ENCODE measurements at regions not wholly inside any gene's neighbourhood (a gene's known extent, or its start where the extent isn't known, plus 50 kb on each side); places are given as distances from the start of the nearest gene placed in this dataset.

DNA sequence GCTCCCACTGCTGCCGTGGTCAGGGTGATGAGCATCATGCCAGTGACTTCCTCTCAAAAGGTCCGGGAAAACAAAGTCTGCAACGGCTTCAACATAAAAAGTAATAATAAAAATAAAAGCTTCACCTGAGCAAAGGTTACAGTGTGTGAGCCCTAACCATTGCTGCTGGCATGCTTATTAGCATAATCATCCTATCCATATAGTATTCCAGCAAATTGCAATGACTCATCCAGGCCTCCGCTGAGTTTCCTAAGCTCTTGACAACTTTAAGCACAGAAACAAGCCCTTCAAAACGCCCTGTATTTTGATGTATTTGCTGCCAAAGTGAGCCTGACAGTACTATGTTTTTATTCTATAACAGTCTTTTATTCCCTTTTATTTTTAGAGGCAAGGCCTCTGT is 100.5 kb downstream of the AASDH start:
- no peak for DNase-seq

DNA sequence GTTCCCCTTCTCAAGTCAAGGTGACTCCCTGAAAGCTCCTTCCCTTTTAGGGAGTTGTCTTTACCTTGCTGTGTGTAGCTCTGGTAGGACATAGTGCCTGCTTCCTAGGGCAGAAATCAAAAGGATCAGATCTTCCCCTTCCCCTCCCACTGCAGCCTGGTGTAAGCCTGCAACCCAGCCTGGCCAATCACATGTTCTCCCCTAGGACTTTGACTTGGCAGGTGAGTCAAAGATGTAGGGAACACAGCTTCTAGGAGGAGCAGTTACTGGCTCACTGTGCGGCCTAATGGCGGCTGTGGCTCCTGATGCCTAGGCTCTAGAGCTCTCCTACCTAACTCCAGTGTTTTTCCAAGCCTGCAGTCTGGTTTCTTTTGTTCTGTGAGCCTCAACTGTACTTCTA is 103.9 kb downstream of the AASDH start:
- no peak for DNase-seq

DNA sequence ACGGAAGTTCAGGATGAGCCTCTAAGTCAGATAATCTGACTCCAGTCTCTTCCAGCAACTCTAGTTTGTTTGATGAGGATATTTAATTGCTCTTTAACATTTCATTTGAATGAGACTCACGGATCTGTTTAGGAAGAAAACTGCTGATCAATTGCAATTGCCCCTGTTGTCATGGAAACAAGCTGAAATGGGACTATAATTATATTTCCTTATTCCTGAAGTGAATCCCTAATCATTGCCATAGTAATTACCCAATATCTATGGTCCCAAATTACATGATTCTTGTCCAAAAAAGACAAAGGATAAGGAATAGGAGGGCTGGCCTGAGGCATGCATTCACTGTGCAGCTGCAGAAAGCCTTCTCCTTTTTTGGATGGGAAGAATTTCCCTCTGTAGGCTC is 105.3 kb downstream of the AASDH start:
- DNase-seq = no peak

GRCh38 chr4:56276547-56276946 is 110.7 kb downstream of the AASDH start:
- no peak for DNase-seq

DNA sequence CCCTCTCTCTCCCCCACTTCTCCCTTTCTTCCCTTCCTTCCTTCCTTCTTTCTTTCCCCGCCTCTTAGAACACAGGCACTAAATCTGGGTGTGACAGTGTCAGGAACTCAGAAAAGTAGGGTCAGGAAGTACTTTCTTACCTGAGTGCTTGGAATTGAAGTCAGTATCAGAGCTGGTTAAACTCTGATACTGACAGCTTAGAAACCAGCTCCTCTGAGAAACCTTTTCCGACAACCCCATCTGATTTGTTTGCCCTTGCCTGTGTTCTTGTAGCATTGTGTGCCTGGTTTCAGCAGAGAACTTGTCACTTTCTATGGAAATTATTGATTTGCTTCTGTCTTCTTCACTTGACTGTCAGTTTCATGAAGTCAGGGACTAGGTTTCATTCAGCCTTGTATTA is 113.9 kb downstream of the AASDH start:
- no peak for DNase-seq

- DNase-seq = no peak
Observed at GRCh38 chr4:56272927-56273326, 114.4 kb downstream of the AASDH start.

DNA sequence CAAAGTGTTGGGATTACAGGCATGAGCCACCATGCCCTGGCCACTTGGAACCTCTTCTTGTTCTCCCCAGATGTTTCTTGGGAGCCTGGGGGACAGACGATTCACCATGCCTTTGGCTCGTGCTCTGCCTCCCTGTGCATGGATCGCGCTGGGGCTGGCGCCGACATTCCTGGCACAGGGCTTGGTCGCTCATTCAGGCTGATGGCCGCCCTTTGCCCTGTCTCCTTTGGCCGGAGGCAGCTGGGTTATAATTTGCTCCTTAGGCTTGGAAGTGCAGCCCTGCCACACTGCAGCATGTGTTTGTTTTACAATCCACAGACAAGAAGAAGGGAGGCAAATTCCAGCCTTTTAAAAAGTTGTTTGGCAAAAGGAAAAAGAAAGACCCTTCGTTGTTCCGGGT is 115.3 kb downstream of the AASDH start:
- DNase-seq = no peak

- no peak for DNase-seq
Observed at GRCh38 chr4:56271131-56271530, 116.2 kb downstream of the AASDH start.

GRCh38 chr4:56267558-56267957 is 119.7 kb downstream of the AASDH start:
- no peak for DNase-seq

GRCh38 chr4:56264873-56265272 is 122.4 kb downstream of the AASDH start:
- no peak for DNase-seq

DNA sequence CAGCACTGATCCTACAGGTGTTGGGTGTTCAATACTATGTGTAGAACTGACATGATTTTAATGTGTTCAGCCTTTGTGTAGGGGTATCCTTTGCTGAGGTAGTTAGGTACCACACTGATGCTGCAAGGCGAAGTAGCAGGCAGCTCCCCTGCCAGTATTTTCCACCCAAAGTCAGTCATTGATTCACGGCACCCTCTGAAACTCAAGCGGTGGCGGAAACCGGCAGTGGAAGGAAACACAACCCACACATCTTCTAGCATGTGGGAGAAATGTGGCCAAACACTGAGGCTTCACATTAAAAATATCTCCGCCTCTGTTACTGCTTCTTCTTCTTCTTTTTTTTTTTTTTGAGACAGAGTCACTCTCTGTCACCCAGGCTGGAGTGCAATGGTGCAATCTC is 126.3 kb downstream of the AASDH start:
- DNase-seq = no peak

- no peak for DNase-seq
Observed at GRCh38 chr4:56260320-56260719, 127.0 kb downstream of the AASDH start.

DNA sequence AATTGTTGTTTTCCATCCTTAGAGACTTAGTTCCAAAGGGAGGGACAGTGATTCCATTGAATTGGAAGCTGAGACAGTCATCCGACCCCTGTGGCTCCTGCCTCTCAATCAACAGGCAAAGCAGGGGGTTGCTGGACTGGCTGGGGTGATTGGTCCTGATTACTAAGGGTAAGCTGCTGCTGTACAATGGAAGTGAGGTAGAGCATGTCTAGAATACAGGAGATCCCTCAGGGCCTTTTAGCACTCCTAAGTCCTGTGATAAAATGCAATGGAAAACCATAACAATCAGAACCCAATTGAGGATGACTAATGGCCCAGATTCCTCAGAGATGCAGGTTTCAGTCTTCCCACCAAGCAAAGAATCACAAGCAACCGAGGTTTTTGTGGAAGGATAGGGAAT is 127.6 kb downstream of the AASDH start:
- DNase-seq = no peak

- DNase-seq = peak; percentile 3
Observed at GRCh38 chr4:56255820-56256219, 131.5 kb downstream of the AASDH start.

DNA sequence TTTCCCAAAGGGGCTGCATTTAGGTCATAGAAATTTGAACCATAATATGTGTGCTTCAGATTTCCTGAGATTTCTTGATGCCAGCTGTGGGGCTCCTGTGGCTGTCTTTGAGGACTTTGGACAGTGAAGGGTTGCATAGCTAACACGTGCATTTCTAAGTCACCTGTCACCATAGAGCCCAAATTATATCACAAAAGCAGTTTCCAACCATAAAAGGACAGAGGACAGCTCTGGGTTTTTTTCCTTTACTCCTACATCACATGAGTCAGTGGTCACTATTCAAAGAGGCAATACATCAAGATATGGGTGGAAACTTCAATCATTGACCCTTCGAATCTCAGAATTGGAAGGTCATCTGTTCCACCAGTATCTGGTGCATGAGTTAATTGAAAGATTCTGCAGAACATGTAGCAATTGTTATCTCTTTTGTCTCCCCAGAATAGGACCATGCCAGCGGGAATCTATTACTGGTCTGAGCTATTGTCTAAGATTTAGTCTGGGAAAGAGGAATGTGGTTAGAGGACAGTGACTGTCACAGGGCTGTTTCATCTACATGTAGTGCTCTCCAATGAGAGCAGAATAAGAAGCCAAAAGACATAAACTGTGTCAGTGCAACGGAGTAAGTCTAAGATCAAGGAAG is 133.5 kb downstream of the AASDH start:
- DNase-seq = no peak

GRCh38 chr4:56252561-56253152 is 134.6 kb downstream of the AASDH start:
- DNase-seq = no peak

DNA sequence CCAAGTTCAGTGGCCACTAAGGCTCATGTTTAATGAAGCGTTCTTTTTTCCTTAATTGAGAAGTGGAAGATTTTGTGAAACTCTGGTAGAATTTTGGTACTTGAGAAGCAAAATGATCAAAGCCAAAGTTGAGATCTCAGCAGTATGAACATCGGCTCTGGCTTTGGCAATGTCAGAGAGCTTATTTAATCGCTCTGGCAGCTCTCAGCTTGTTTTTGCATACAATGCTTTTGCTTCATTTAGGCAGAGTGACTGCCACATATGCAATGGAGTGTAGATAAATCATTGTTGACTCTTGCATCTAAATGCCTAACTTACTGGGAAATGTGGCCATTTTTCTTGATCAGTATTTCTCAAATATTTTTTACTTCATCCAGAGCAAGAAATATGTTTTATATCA is 135.7 kb downstream of the AASDH start:
- DNase-seq = no peak

GRCh38 chr4:56250776-56251175 is 136.5 kb downstream of the AASDH start:
- DNase-seq = no peak

DNA sequence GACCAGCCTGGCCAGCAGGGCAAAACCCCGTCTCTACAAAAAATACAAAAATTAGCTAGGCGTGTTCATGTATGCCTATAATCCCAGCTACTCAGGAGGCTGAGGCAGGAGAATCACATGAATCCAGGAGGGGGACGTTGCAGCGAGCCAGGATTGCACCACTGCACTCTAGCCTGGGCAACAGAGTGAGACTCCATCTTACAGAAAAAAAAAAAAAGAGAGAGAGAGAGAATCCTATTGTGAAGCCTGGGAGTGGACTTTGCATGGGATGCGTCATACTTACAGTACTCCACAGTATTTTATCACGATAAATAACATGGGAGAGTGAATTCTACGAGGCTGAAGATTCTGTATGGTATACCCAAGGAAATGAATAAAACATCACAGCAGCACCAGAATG is 139.6 kb downstream of the AASDH start:
- DNase-seq = no peak

DNA sequence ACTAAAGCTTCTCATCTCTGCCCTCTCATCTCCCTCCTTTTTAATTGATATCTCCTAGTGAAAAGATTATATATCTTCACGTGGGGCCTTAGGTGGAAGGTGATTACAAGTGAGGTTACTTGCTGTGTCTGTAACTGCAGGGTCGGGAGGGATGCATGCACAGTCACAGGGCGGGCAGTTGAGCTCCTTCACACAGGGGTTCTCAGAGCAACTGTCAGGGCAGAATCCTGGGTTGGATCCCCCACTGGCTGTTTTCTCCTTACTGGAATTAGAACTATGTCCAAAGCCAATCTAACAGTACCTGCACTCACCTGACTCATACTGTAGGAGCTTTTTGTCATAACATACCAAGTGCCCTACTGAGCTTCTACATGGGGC is 141.1 kb downstream of the AASDH start:
- DNase-seq = no peak

- DNase-seq = peak; percentile 59
Observed at GRCh38 chr4:56245547-56246232, 141.6 kb downstream of the AASDH start.

DNA sequence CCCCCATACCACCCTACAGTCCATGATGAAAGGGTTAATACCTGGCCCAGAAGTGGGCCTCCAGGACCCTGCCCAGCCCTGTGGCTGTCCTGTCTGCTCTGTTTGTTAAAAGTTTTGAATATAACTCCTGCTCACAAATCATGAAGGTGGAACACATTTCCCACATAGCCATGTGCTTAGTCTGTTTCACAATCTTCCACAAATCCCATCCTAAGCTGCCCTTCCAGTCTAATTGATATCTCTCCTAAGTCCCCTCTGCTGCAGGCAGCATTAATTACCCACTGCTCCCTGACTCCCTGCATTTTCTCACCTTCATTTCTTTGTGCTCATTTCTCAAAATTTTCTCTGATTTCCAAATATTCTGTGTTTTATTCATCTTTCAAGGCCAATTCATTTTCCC is 142.6 kb downstream of the AASDH start:
- no peak for DNase-seq

GRCh38 chr4:56243107-56243506 is 144.2 kb downstream of the AASDH start:
- no peak for DNase-seq

DNA sequence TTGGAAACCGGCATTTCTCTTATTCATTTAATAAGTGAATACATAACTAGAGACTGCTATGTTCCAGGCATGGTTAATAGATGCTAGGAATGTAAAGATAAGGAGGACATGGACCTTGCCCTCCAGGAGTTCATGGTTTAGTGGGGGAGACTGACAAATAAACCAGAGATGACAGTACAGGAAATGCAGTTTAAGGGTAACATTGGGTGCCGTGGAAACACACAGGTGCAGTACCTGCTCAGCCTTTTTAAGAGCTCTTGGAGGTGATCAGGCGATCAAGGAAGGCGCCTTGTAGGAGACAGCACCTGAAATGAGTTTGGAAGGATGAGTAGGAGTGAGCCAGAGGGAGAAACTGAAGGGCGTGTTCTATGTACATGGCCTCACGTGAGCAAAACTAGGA is 145.8 kb downstream of the AASDH start:
- DNase-seq = no peak
